GM18867 (cell line): ENCODE measurements at regions not wholly inside any gene's neighbourhood (a gene's known extent, or its start where the extent isn't known, plus 50 kb on each side); places are given as distances from the start of the nearest gene placed in this dataset.
"Not testable (repeated sequence)": the region's sequence is repeated elsewhere in the genome, so short reads cannot be mapped to it uniquely, and the experiment has no call there.

ENCODE experiments used
- ATAC-seq: cut with Tn5 transposase; IDR thresholded peaks from one replicate; pipeline ENCODE4 v1.9.1; 2021; ENCODE audit warnings: mild to moderate bottlenecking, moderate library complexity; ENCODE audit not compliant: unreplicated experiment

- ATAC-seq, result peak; percentile 48
Observed at GRCh38 chr14:34300882-34301734, 160.9 kb downstream of the SPTSSA start.

- ATAC-seq, result no peak
Observed at GRCh38 chr14:34300330-34300729, 161.7 kb downstream of the SPTSSA start.

GRCh38 chr14:34299360-34299759 is 162.7 kb downstream of the SPTSSA start:
- no peak for ATAC-seq

GRCh38 chr14:34297786-34298520 is 164.1 kb downstream of the SPTSSA start:
- ATAC-seq, result no peak

- no peak for ATAC-seq
Observed at GRCh38 chr14:34283590-34283989, 178.4 kb downstream of the SPTSSA start.

GRCh38 chr14:34277191-34277590 is 184.8 kb downstream of the SPTSSA start:
- no peak for ATAC-seq

GRCh38 chr14:34275530-34275929 is 186.5 kb downstream of the SPTSSA start:
- ATAC-seq, result no peak

GRCh38 chr14:34275078-34275477 is 187.0 kb downstream of the SPTSSA start:
- no peak for ATAC-seq

GRCh38 chr14:34273716-34274115 is 188.3 kb downstream of the SPTSSA start:
- not testable (repeated sequence) for ATAC-seq

GRCh38 chr14:34270361-34270760 is 191.7 kb downstream of the SPTSSA start:
- no peak for ATAC-seq

- ATAC-seq, result no peak
Observed at GRCh38 chr14:34266344-34266743, 195.7 kb downstream of the SPTSSA start.

- ATAC-seq, result no peak
Observed at GRCh38 chr14:34262127-34262910, 199.7 kb downstream of the SPTSSA start.

GRCh38 chr14:34259996-34260395 is 202.0 kb downstream of the SPTSSA start:
- no peak for ATAC-seq

GRCh38 chr14:34258318-34258717 is 203.7 kb downstream of the SPTSSA start:
- no peak for ATAC-seq

GRCh38 chr14:34257505-34257904 is 204.5 kb downstream of the SPTSSA start:
- ATAC-seq, result no peak

- no peak for ATAC-seq
Observed at GRCh38 chr14:34256223-34256622, 205.8 kb downstream of the SPTSSA start.

GRCh38 chr14:34254571-34254970 is 207.5 kb downstream of the SPTSSA start:
- ATAC-seq, result no peak

- ATAC-seq, result no peak
Observed at GRCh38 chr14:34254031-34254430, 208.0 kb downstream of the SPTSSA start.

GRCh38 chr14:34252227-34252626 is 209.8 kb downstream of the SPTSSA start:
- ATAC-seq, result no peak

GRCh38 chr14:34251662-34252061 is 210.4 kb downstream of the SPTSSA start:
- ATAC-seq, result no peak

GRCh38 chr14:34250959-34251358 is 211.1 kb downstream of the SPTSSA start:
- no peak for ATAC-seq
